Esophagus (tissue), 2 donors: ENCODE measurements at regions not wholly inside any gene's neighbourhood (a gene's known extent, or its start where the extent isn't known, plus 50 kb on each side); places are given as distances from the start of the nearest gene placed in this dataset.
"Not testable (repeated sequence)": the region's sequence is repeated elsewhere in the genome, so short reads cannot be mapped to it uniquely, and the experiment has no call there.

Source experiments
- H3K27ac ChIP-seq, 2 donors: one replicate each; pipeline ENCODE4 v1.5.1; 2013; ENCODE audit warnings: low read depth in 2 of 2, mild to moderate bottlenecking in 2 of 2, inconsistent platforms in 1 of 2, low read length in 1 of 2, moderate library complexity in 1 of 2
- H3K27me3 ChIP-seq, 2 donors: one replicate each; pipeline ENCODE4 v1.6.1; 2013; ENCODE audit warnings: low read length in 2 of 2, control low read depth in 1 of 2, mild to moderate bottlenecking in 1 of 2; ENCODE audit not compliant: insufficient read depth in 2 of 2, control insufficient read depth in 1 of 2
- H3K36me3 ChIP-seq, 2 donors: one replicate each; pipeline ENCODE4 v1.6.1; 2013; ENCODE audit warnings: low read length in 1 of 2; ENCODE audit not compliant: control insufficient read depth in 2 of 2, insufficient read depth in 2 of 2
- H3K4me1 ChIP-seq, 2 donors: one replicate each; pipeline ENCODE4 v1.6.1; 2013; ENCODE audit warnings: low read length in 1 of 2; ENCODE audit not compliant: control insufficient read depth in 2 of 2, insufficient read depth in 2 of 2
- H3K4me3 ChIP-seq, 2 donors: one replicate each; pipeline ENCODE4 v1.5.1; 2013; ENCODE audit warnings: low read length in 2 of 2, mild to moderate bottlenecking in 2 of 2, low read depth in 1 of 2, moderate library complexity in 1 of 2
- H3K9me3 ChIP-seq, 2 donors: one replicate each; pipeline ENCODE4 v1.6.1; 2013; ENCODE audit warnings: mild to moderate bottlenecking in 2 of 2, low read depth in 1 of 2, low read length in 1 of 2, moderate library complexity in 1 of 2; ENCODE audit not compliant: control insufficient read depth in 2 of 2, insufficient read depth in 1 of 2
- WGBS, 2 donors: extraction: QIAGEN DNeasy Blood & Tissue Kit; methylation state at CpG; one replicate each; pipeline ENCODE4 v1.1.7; 2013; 5-methylcytosine and 5-hydroxymethylcytosine counted together
- donor health status: healthy with polysubstance abuse.
- donor health status: Bipolar disorder and iron deficiency.

GRCh38 chr5:89343666-89344065 lies 460.7 kb upstream of the MEF2C start:
- WGBS, 2 donors = 35 to 46% methylated on average over 4 of the region's 4 CpGs
- Histone ChIP-seq H3K9me3 (no peaks in the 10 kb centered on the region), H3K27ac (no peak overlapping the region)

GRCh38 chr5:89342106-89342876 lies 459.3 kb upstream of the MEF2C start:
- no peaks in the 10 kb centered on the region for H3K4me1 ChIP-seq
- WGBS, 2 donors = 70 to 71% methylated on average over 2 of the region's 2 CpGs
- no peaks in the 10 kb centered on the region for H3K36me3 ChIP-seq
- H3K27ac ChIP-seq = no peak overlapping the region
- H3K4me3 ChIP-seq = no peak overlapping the region
- H3K27me3 ChIP-seq = no peaks in the 10 kb centered on the region
- no peaks in the 10 kb centered on the region for H3K9me3 ChIP-seq

More at GRCh38 chr5:89343666-89344065, 460.7 kb upstream of the MEF2C start:
- Histone ChIP-seq H3K4me1 (no peaks in the 10 kb centered on the region), H3K36me3 (no peaks in the 10 kb centered on the region), H3K4me3 (no peak overlapping the region), H3K27me3 (no peaks in the 10 kb centered on the region)

GRCh38 chr5:89338935-89339334 lies 456.0 kb upstream of the MEF2C start:
- Histone ChIP-seq H3K36me3 (no peaks in the 10 kb centered on the region), H3K4me1 (no peaks in the 10 kb centered on the region), H3K27ac (no peak overlapping the region), H3K27me3 (no peaks in the 10 kb centered on the region), H3K4me3 (no peak overlapping the region), H3K9me3 (no peaks in the 10 kb centered on the region)
- 70 to 78% methylated on average over 2 of the region's 2 CpGs for WGBS, 2 donors

- Histone ChIP-seq H3K36me3 (no peaks in the 10 kb centered on the region), H3K9me3 (no peaks in the 10 kb centered on the region), H3K4me1 (no peaks in the 10 kb centered on the region), H3K4me3 (no peak overlapping the region), H3K27me3 (no peaks in the 10 kb centered on the region), H3K27ac (no peak overlapping the region)
- WGBS, 2 donors = 86 to 89% methylated on average over 2 of the region's 2 CpGs
Observed at GRCh38 chr5:89336111-89336510, 453.1 kb upstream of the MEF2C start.

GRCh38 chr5:89330140-89330539 lies 447.2 kb upstream of the MEF2C start:
- H3K9me3 ChIP-seq = no peaks in the 10 kb centered on the region
- no peak overlapping the region for H3K27ac ChIP-seq
- H3K36me3 ChIP-seq = no peaks in the 10 kb centered on the region
- no peaks in the 10 kb centered on the region for H3K4me1 ChIP-seq
- H3K27me3 ChIP-seq = no peaks in the 10 kb centered on the region
- H3K4me3 ChIP-seq = no peak overlapping the region

- H3K9me3 ChIP-seq = no peaks in the 10 kb centered on the region
- H3K4me3 ChIP-seq = no peak overlapping the region
- WGBS, 2 donors = 58 to 59% methylated on average over 3 of the region's 3 CpGs
- no peaks in the 10 kb centered on the region for H3K27me3 ChIP-seq
- no peak overlapping the region for H3K27ac ChIP-seq
- H3K36me3 ChIP-seq = no peaks in the 10 kb centered on the region
- no peaks in the 10 kb centered on the region for H3K4me1 ChIP-seq
Observed at GRCh38 chr5:89327608-89328007, 444.6 kb upstream of the MEF2C start.

GRCh38 chr5:89324990-89325389 lies 442.0 kb upstream of the MEF2C start:
- H3K36me3 ChIP-seq = no peaks in the 10 kb centered on the region
- H3K4me1 ChIP-seq = no peaks in the 10 kb centered on the region
- no peak overlapping the region for H3K4me3 ChIP-seq

GRCh38 chr5:89320421-89321277 lies 437.7 kb upstream of the MEF2C start:
- WGBS, 2 donors = 70% methylated on average over 3 of the region's 3 CpGs
- H3K9me3 ChIP-seq = no peaks in the 10 kb centered on the region
- no peak overlapping the region for H3K27ac ChIP-seq
- H3K4me3 ChIP-seq = no peak overlapping the region
- no peaks in the 10 kb centered on the region for H3K4me1 ChIP-seq
- H3K27me3 ChIP-seq = no peaks in the 10 kb centered on the region
- H3K36me3 ChIP-seq = no peaks in the 10 kb centered on the region

More at GRCh38 chr5:89324990-89325389, 442.0 kb upstream of the MEF2C start:
- Histone ChIP-seq H3K27ac (no peak overlapping the region), H3K9me3 (no peaks in the 10 kb centered on the region), H3K27me3 (no peaks in the 10 kb centered on the region)

- WGBS, 2 donors = 91 to 95% methylated on average over 20 of the region's 20 CpGs
- not testable (repeated sequence) for H3K27ac ChIP-seq
Observed at GRCh38 chr5:89317838-89318237, 434.9 kb upstream of the MEF2C start.

More at GRCh38 chr5:89317838-89318237, 434.9 kb upstream of the MEF2C start:
- H3K36me3 ChIP-seq, H3K4me1 ChIP-seq, H3K27me3 ChIP-seq, H3K4me3 ChIP-seq, H3K9me3 ChIP-seq: not testable (repeated sequence)
